HPDE6-E6E7 (cell line): ENCODE measurements at regions not wholly inside any gene's neighbourhood (a gene's known extent, or its start where the extent isn't known, plus 50 kb on each side); places are given as distances from the start of the nearest gene placed in this dataset.
"Not testable (repeated sequence)": the region's sequence is repeated elsewhere in the genome, so short reads cannot be mapped to it uniquely, and the experiment has no call there.

Experiments
- DNase-seq: peaks from one replicate; pipeline ENCODE4 v3.0.0; 2011; ENCODE audit warnings: missing footprints; ENCODE audit errors: extremely low spot score

DNA sequence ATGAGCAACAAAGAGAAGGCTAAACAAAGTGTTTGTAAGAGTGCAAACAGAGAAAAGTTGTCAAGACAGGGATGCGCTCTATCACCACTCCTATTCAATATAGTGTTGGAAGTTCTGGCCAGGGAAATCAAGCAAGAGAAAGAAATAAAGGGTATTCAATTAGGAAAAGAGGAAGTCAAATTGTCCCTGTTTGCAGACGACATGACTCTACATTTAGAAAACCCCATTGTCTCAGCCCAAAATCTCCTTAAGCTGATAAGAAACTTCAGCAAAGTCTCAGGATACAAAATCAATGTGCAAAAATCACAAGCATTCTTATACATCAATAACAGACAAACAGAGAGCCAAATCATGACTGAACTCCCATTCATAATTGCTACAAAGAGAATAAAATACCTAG lies 143.4 kb upstream of the POGK start:
- not testable (repeated sequence) for DNase-seq

DNA sequence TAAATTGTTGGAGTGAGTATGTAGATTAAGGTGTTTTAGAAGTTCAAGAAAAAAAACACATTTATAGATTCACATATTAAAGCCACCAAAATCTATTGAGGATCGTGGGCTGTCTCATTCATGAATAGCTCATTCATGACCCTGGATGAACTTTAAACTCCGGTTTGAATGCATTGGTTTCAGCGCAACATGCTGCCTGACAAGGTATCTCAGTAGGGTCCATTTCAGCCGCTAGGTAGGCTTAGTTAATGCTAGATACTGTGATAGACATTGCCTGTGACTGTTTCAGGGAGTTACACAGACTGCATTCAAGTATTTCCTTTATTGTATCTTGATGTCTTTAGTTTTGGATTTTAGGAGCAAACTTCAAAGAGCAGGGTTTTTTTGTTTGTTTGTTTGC lies 140.5 kb upstream of the POGK start:
- DNase-seq = no peak

DNA sequence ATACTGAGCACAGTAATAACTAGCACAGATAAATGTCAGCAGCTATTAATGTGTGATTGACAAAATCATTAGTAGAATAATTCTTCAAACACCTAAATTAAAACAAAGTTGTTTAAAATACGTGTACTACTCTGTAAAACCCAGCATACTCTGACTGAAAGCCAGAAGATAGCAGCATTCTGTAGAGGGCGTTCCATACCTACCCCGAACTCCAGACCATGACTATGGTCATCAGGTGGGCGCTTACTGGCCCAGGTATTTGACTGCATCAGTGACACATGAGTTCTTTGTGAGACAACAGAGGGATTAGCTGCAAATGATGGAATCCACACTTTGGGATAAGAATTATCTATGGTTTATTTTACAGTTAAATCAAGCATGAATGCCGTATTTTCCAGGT lies 139.7 kb upstream of the POGK start:
- no peak for DNase-seq

DNA sequence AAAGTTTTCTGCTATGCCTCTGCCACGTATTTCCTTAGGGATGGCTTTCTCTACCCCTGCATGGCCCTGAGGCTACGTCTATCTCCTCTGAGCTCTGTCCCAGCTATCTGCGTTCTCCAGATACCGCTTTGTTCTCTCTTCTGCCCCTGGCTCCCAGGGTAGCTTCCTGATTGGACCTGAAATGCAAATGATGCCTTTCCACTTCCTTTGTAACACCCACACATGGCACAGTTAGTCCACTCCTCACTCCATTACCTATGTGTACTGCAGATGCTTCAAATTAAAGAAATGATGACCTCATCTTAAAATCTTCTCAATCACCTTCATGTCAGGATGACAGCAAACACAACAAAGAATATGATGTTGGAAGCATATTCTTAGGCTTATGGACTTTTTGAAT lies 138.6 kb upstream of the POGK start:
- DNase-seq = no peak

DNA sequence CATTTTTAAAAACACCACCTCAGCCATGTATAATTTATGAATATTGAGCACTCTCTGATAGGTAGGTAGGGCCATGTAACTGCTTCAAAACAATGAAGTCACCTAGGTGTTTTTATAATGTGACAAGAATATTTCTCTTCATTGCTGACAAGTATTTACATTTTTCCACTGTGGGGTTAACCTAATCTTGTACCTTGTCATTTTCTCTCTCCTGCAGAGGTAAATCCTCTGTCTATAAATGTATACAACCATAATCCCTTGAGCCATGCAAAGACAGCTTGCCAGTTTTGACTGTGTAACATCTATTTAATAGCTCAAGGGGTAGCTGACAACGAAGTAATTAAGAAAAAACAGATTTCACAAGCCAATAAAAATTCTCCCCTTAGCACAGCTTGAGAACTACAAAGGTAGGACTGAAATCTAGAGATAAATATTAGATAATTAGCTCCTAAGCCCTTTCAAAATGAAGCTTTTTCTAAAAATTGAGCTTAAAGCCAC lies 137.6 kb upstream of the POGK start:
- no peak for DNase-seq

DNA sequence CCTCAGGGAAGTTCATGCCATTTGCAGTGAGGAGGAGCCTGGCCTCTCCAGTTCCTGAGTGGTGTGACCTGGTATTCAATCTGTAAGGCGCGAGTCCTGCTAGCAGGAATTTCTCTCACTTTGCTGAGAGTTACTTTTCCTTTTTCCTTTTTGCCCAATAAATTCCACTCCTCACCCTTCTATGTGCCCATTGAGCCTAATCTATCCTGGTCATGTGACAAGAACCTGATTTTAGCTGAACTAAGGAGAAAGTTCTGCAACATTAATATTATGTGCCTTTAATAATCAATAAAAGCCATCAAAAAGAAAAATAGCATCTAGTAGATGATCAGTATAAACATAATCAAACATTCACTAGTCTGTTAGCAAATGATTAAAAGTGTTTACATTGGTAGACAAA lies 136.1 kb upstream of the POGK start:
- DNase-seq = no peak

DNA sequence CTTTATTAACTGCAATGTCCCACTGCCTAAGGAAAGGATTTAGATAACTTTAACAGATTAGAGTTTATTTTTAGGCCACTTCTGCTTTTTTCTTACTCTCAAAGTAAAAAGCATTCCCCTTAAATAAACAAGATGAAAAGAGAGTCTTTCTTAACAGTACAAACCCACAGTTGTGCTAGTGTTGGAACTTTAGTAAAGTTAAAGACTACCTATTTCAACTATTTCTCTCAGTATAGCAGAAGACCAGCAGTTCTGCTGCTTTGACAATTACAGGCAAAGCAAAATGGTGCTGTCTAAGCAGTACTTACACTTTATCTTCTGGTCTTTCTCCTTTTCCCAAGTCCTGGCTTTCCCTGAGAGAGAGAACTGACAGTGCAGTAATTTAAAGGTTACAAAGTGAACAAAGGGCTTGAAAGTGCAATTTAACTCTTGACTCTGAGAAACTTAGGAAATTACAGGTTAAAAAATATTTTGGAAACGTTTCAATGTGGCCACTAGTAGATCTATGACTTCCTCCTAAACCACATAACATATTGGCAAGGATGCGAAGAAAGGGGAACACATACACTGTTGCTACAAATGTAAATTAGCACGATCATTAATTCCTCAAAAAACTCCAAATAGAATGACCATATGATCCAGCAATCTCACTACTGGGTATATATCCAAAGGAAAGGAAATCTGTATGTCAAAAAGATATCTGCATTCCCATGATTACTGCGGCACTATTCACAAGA lies 135.4 kb upstream of the POGK start:
- DNase-seq = no peak

DNA sequence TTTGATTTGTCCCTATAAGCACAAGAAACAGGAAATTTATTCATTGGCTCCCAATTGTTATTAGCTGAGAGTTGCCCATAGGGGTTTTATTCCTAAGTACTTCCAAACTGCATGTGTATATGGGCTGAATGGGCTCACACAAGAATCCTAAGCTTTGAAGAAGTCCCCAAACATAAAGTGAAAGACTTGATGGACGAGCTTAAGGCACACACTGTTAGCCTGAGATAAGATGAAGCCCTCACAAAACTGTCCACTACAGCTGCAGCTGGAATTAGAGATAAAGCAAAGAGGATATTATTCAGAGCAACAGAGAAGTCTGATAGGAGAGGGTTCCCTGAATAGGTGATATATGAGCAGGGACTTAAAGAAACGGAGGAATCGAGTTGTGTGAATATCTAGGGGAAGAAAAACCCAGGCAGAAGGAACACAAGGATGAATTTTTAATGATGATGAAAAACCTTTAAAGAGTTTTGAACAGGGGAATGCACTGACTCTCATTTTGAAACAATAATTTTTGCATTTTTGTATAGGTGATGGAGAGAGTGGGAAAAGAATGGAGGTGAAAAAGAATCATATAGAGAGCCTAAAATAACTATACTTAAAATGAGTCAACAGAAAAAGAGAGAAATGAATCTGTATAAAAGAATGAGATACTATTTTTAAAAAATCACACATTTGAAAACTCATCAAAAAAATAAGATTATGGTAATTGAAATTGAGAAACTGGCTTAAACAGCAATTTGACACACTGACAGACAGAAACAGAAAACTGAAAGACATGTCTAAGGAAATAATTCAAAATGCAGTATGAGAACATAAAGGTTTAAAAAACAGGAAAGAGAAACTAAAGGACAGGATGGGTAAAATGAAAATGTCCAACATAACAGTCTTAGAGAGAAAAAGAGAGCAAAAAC lies 133.6 kb upstream of the POGK start:
- no peak for DNase-seq

DNA sequence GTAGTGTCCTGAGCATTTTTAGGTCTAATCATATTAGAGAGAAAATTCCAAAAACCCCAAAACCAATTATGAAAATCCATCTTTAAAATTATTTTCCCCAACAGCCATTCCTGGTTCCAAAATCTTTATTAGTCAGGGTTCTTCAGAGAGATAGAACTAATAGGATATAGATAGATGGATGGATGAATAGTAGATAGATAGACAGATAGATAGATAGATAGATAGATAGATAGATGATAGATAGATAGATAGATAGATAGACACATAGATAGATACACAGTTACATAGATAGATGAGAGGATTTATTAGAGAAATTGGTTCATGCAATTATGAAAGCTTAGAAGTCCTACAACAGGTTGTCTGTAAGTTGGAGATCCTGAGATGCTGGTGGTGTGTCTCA lies 122.7 kb upstream of the POGK start:
- no peak for DNase-seq

DNA sequence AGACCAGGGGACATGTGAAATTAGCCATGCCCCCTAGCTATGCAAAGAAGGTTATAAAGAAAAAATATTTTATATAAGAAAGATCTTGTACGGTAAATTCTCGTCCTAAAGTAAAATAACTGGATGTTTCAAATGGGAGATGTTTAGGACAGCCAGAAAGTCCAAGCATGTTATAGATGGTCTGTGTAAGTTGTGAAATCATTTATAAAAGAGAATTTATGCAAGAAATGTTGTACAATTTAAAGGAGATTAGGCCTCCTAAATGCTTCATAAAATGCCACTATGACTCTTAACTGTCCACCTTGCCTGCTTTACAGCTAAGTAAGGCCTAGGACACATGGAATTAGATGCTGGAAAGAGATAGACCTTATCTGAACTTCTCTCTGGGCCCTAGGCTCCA lies 118.1 kb upstream of the POGK start:
- no peak for DNase-seq

DNA sequence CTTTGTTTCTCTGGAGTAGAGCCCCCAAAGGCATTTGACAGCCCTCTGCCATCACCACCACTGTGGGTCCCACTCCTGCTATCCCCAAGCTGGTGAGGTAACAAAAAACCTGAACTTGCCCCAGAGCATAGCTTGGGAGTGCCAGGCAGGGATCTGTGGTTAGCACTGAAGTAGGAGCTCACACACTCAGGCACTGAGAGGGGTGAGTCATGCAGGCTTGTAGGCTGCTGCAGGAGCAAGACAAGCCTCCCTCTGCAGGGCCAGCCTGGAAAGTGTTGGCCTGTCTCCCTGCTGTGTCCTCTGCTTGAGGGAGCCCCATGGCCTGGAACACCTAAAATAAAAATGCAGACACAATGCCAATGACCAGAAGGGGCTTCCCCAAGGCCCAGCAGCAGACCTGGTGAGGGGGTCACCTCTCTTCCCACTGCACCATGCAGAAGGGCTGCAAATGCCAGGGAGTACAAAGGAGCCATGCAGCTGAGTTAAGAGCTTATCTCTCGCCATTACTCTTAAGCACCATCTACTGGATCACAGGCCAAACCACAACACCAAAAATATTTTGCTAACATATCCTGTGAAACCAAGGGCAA lies 108.9 kb upstream of the POGK start:
- DNase-seq = no peak

DNA sequence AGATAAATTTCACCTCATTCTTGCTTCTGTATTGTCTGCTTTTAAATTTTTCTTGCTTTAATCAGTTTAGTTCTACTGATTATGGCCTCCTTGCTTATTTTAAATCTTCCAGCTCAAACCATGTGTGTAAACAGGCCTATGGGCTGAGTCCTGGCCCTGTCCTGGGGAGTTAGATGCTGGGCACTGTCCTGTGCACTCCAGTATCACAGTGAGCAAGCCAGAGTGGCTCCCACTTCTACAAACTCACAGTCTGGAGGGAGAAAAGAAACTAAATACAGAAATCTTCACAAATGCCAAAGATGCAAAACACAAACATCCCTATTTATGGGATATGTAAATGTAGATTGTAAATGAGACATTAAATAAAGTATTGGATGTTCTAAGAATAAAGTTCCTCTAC lies 101.1 kb upstream of the POGK start:
- no peak for DNase-seq

DNA sequence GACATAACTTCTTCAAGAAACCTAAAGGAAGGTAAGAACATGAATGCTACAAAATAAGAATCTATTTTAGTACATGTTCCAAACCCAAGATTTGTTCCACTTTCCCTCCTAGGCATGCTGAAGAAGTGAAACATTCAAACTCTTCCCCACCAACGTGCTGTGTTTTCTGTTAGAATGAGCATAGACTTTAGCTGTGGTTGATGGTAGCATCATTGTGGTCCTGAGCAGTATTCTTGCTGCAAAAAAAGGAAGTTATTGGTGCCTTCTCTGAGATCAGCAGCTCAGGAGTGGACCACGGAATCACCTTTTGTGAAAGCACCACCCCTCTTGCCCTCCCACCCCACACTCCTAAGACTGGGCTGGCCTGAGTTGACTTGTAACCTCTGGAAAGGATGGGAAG lies 100.4 kb upstream of the POGK start:
- DNase-seq = no peak

DNA sequence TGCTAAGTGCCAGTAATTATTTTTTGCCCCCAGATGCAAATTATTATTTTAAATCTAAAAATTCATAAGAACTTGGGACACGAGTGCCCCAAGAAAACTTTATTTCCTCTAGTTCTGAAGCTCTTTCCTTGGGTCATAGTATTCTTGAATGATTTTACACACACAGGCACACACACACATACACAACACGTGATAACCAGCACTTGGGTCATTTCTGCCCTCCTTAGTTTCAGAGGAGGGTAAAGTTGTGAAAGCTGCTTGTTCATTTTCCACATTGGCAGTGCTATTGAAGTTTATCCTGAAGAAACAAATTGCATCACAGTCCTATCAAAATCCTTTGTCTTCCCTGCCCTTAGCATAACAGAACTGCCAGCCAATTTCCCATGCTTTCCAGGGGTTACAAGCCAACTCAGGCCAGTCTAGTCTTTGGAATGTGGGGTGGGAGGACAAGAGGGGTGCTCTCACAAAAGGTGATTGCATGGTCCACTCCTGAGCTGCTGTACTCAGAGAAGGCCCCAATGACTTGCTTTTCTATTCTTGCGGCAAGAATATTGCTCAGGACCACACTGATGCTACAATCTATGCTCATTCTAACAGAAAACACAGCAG lies 98.5 kb upstream of the POGK start:
- no peak for DNase-seq

DNA sequence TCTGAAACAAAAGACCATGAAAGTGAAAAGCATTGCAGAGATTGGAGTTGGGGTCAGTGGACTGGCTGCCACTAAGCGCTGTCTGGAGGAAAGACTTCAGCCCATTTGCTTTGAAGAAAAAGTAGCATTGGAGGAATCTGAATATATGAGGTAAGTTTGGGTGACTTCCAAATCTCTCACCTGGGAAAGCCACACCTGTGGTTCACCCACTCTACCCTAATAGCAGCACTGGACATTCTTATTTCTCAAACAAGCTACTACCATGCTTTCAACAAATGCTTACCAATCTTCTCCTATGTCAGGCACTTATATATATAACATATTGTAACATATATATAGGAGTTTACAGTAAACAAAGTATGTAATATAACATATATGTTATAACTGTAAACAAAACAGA lies 76.0 kb upstream of the POGK start:
- no peak for DNase-seq

DNA sequence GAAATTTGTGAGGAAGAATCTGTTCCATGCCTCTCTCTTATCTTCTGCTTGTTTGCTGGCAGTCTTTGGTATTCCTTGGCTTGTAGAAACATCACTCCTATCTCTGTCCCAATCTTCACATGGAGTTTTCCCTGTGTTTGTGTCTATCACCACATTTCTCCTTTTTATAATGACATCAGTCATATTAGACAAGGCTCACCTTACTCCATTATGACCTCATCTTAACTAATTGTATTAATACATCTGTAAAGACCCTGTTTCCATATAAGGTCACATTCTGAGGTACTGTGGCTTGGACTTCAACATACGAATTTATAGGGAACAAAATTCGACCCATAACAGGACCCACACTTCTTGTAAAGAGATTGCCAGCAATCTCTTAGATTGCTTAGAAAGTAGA lies 72.3 kb upstream of the POGK start:
- no peak for DNase-seq

DNA sequence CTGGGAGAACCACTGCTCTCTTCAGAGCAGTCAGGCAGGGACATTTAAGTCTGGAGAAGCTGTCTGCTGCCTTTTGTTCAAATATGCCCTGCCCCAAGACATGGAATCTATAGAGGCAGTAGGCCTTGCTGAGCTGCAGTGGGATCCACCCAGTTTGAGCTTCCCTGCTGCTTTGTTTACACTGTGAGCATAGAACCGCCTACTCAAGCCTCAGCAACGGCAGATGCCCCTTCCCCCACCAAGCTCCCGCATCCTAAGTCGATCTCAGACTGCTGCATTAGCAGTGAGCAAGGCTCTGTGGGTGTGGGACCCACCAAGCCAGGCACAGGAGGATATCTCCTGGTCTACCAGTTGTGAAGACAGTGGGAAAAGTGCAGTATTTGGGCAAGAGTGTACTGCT lies 54.6 kb upstream of the POGK start:
- not testable (repeated sequence) for DNase-seq

DNA sequence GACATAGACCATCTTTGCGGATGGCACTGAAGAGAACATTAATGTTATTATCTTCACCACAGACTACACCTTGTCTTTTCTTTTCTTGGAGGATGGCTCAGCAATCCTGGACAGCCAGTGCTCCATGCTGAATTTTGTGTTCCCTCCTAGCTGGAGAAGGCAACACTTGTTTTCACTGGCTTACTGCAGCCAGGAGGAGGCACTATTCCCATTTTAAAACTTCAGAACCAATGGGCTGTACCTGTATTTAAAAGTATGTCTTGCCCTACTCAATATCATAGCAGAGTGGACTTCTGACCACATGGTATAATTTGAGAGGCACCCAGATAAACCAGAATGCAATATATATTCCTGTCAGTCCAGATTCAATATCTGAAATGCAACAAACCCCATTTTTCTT lies 53.3 kb upstream of the POGK start:
- DNase-seq = no peak

DNA sequence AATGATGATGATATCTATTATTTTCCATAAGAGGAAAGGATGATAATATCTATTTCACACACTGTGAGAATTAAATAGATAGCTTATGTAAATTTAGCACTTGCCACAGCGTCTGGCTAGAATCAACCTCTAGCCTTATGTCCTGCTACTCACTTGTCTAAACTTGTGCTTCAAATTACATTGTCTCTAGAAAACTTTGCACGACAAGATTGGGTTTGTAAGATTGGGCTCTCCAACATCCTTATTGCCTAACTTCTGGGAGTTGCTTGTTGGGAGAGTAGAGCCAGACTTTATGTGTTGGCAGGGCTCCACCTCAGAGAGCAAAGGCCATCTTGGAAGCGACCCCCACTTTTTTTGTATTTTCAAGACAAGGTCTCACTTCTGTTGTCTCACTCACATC lies 50.0 kb upstream of the POGK start:
- peak; percentile 62 for DNase-seq
